ENCODE measurements at regions not wholly inside any gene's neighbourhood (a gene's known extent, or its start where the extent isn't known, plus 50 kb on each side); places are given as distances from the start of the nearest gene placed in this dataset.

DNA sequence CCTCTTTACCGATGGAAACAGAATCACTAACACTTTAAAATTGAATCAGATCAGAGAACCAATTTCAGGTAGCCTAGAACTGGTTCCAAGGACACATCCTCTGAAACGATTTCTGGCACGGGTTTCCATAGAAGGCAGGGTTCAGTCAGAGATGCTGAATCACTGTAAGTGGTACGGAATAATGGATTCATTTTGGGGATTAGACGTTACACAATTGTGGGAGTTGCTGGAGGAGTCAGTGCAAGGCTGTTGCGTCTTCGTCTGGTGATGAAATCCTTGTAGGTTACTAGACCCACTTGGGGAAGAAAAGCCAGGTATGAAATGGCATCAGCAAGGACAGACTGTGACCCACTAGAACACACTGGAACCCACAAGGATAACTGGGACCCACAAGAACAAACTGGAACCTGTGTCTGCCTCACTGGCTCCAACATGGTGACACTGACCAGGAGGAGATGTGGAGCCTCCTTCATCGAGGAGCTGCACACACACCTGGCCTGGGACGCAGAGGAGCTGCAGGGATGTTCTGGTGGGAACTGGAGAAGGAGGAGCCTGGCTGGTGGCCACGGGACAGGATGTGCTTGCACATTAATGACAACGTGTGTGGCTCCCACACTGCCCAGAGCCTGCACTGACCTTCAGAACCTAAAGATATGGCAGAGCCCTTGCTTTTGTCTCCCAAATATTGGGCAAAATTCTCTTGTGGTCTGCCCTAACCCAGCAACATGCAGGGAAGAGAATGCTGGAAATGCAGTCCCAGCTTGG lies 105.1 kb downstream of the TRAPPC11 start:
- no peak for DNase-seq

DNA sequence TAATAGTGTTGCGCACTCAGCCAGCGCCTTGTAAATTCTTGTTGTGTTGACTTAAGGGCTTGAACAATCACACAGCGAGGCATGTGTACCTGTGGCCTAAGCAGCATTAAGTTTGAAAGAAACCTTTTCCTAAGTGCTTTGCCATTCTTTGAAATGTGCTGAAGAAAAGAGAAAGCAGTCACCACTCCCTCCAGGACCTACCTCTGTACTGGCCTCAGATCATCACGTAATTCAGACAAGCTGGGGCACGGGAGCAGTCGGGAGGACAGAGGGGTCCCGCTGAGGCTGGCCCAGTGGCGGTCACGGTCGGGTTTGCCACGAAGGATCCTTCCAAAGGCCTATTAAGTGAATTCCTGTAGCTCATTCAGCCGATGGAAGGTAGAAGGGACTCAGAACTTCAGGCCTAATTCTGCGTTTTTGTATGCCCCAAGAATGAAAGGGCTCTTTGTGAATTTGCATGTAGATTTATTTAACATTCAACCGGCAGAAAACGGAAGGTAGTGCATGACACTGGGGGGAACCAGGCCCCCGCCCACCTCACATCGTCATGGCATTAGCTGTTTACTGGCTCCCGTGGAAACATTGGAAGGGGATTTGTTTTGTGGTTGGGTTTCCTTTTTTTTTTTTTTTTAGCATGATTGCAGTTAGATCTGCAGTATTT lies 106.3 kb downstream of the TRAPPC11 start:
- DNase-seq, result no peak

DNA sequence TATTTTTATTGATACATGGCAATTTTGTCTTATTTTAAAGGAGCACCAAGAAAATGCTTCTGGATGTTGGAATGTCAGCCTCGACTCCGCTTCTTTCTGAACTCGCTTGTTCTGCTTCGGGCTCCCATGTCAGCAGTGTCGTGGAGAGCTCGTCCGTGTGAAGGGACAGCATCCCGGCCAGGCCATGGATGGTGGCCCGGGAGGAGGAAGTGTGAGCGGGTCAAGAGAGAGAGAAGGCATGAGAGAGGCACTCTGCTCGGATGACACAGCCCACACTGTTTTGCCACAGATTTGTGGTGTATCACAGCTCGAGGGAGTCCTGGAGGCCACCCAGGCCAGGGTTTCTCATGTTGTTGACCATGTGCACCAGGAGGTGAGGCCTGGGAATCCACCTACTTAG lies 107.0 kb downstream of the TRAPPC11 start:
- DNase-seq, result no peak

DNA sequence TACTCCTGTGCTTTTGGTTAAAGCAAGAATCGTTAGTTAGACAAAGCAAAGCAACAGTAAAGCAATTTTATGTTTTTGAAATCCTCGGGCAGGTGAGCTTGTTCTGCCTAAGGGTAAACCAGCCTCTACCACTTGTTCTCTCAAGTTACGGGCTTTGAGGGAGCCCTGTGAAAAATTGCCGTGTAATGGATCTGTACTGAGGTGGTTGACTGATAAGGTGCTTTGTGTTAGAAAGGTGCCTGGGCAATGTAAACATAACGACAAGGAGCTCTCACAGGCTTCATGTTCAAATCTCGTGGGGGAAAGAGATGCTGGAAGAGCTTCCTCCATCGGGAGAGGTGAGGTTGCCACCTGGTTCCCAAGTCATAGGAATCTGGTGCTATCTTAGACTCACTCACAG lies 111.8 kb downstream of the TRAPPC11 start:
- DNase-seq, result no peak

DNA sequence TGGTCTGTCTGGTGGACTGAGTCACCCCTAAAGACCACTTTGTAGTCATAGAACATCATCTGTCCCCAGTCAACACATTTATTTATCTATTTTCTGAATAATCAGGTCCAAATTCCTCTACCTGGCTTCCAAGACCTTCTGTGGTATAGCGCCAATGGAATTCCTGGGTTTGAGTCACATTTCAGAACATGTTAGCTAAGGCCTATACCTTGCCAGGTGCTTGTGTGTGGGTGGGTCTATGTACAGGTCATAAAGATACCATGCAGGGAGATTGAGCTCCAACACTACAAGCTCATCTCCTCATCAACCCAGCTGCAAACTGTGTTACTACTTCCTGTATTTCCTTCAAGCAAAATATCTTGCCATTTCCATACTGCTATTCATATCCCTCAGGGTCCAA lies 113.3 kb downstream of the TRAPPC11 start:
- no peak for DNase-seq

DNA sequence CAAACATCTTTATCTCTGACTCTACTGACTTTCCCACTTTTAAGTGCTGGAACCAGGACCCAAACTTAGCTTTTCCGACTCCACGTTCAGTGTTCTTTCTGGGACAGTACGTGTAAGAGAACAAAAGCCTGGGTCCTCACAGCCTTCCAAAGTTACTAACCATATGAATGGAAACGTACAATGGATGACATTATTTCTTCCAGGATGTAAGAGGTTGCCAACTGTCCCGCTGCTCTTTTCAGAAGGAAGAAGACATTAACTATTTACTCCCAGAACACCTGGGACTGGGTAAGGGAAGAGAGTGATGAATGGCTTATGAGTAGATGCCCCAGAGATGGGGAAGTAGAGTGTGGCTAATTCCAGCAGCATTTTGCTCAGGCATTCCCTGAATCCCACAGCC lies 114.7 kb downstream of the TRAPPC11 start:
- no peak for DNase-seq

DNA sequence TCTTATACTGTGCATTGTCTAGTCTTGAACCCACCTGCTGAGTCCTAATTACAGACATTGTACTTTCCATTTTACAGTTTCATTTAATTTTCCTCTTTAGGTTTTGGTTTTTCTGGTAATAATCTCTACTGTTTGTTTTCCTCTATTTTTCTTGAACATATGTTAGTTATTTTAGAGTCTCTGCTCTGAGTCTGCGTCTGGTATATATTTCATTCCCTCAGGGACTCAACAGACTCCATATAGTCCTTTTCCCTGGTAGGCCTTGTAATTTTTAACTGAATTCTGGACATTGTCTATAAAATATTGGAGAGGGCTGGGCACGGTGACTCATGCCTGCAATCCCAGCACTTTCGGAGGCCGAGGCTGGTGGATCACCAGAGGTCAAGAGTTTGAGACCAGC lies 121.8 kb upstream of the STOX2 start:
- no peak for DNase-seq

DNA sequence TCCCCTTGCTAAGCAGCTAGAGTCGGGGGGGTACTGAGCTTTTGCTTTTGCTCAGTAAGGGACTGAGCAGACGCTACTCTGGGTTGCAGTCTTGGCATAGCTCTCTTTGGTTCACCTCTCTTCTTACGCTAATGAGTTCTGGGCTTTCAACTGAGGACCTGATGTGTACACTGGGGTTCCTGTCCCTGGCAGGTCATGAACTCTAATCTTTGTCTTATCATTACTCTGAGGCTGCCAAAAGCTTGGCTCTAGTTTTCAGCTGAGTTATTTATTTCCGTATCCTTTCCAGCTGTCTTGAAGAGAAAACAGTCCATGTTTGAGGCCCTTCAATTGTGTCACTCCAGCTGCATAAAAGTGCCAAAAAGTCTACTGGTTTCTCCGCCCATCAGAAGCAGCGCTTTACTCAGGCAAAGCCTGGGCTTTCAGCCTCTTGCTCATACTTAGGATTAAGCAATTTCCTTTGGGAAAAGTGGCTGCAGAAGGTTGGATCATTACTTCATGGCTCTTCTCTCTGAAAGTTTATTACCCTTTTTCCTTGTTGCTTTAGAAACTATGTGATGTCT lies 121.0 kb upstream of the STOX2 start:
- no peak for DNase-seq

DNA sequence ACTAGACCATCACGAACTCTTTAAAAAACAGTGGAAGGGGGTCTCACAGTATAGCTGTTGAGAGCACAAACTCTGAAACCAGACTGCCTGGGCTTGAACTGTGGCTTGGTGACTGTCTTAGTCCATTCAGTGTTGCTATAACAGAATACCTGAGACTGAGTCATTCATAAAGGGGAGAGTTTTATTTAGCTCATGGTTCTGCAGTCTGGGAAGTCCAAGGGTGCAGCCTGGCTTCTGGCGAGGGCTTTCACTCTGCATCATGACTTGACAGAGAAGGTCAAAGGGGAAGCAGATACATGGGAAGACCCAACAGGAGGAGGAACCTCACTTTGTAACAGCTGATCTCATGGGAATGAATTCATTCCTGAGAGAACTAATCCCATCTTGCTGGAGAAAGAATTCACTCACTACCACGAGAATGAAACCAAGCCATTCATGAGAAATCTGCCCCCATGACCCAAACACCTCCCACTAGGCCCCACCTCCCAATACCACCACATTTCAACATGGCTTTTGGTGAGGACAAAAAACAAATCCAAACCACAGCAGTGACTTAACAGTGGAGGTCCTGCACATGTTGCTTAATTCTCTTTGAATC lies 116.7 kb upstream of the STOX2 start:
- DNase-seq, result no peak

DNA sequence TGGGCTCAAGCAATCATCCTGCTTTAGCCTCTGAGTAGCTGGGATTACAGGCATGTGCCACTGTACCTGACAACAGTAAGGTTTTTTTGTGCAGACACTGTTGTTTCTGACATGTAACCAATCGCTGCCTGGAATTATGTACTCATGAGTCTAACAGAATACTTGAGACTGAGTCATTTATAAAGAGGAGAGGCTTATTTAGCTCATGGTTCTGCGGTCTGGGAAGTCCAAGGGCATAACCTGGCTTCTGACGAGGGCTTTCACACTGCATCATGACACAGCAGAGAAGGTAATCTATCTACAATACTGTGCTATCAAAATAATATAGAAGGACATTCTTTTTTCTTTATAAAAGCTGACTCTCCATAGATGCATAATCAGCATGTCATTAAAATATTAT lies 115.5 kb upstream of the STOX2 start:
- DNase-seq, result no peak

DNA sequence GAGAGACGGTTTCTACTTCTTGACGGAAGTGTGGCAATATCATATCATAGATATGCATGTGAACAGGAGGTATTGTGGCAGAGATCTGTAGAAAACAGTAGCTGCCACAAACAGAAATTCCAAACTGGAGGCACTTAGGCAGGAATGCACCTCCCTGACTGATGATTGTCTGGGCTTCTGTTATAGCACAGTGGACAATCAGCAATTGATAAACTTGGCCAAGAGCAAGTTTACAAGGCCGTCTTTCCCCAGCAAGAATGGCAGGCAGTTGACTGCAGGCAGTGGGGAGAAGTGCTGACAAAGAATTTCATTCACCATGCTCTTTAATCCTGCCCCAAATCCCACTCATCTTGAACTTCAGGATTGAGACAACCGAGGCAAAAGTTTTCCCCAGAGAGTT lies 114.4 kb upstream of the STOX2 start:
- DNase-seq, result no peak

DNA sequence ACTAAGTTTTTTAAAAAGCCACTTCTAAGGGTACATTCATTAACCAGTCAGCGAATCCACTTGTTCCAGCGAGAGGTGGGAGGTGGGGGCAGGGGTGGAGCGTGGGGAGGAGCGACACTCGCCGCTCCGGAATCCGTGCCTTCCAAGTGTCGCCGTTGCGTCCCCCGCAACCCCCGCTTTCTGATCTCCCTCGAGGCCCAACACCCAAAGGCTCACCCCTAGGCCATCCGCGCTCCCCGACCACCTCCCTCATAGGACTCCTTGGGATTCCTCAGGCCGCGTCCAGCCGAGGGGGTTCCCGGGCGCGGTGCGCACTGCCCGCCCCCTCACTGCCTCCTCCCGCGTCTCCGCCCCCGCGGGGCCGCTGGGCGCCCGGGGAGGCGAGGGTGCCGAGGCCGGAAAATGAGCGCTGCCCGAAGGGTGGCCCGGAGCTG lies 108.1 kb upstream of the STOX2 start:
- DNase-seq, result peak in 2 of 58 donors; percentile 11 to 30

DNA sequence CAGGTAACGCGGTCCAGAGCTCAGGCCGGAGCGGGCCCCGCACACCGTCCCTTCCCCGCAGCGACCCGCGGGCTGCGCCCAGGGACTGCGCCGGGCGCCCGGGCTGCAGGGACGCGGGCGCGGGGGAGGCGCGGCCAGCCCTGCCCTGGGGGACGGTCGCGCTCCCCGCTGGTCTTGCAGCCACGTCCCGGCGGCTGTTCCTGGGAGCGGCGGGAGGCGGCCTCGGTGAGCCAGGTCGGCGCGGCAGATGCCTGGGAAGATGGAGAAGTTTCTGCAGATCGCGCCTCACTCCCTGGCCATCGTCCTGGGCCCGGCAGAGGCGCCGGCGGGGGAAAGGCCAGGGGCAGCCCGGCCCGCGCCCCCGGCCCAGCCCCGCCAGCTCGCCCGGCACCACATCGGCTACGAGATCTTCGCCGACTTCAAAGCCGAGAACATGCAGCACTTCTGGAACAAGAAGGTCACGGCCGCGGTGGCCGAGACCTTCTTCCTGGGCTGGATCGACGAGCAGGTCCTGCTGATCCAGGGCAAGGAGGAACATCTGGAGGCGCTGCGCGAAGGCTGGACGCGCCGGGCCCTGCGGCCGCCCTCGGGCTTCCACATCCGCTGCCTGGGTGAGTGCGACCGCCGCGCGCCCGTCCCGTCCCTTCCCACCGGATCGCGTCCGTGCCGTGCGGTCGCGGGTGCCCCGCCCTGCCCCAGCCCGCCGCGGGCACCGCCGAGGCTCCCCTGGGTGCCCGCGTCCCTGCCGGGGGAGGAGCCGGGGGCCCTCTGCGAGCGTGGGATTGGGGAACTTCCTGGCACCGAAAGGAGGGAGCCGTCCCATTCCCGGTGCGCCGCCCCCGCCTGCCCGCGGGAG lies 107.4 kb upstream of the STOX2 start:
- DNase-seq, result no peak

DNA sequence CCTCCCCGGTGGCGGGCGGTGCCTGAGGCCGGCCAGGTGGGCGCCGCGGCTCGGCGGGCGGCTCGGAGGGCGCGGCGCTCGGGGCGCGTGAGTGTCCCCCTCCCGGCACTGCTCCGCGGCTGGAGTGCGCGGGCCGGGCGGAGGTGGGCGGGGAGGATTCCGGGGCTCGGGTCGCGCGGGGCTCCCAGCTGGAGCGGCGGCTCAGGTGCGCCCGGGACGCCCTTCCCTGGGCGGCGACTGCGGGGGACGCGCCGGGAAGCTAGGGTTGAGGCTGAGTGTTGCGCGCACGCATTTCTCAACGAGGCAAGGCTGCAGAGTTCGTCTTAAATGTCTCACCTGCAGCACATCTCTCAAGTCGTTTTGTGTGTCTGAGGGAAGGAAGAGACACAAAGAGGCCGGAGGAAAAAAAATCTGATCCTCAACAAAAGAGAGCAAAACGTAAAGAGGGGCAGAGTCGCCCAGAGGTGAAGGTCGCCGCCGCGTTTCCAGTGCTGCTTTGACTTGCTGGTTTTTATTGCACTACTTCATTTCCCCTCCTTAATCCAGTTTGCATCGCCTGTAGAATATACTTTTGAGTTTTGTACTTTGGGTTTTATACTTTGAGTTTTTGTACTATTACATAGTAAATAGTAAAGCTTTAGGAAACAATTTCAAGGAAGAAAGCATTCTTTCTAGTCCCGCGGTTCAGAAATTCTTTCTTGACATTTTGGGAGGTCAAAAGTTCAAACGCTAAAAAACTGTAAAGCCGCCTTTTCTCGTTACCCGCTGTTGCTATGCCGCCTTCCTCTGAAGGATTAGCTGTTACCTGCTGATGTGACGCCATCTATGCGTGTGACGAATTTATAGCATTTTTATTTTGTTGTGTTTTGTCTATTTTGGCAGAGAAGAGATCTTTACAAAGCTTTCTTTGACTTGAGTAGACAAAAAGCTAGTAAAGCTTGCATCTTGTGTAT lies 106.5 kb upstream of the STOX2 start:
- peak in 1 of 58 donors; percentile 13 for DNase-seq

DNA sequence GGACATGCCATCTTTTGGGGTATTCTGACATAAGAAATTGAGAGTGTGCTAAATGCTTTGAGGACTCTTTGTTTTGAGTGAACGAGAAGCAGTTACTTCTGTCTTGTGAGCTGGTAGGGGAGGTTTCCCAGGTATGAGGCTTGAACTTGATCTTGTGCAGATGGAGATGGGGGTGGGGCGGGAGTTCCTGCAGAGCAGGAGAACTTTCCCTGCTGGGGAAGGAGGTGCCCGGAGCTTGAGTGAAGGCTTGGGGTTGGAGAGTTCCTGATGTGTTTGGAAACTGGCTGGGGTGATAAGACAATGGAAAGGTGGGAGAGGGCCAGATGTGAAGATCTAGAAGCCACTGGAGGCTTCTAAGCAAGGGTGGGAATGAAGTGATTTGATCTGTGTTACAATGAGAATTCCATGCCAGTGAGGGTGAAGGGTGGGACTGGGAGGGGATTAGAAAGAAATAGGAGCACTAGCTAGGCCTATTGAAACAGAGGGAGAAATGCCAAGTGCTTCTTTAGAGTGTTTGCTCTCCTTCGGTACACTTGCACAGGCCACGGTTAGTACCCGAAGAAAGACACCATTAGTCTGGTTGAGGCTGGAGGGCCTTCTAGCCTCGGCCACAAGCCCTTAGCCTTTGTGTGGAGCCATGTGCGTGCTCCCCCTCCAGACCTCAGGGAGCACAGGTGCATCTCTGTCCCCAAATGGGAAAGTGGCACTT lies 103.5 kb upstream of the STOX2 start:
- no peak for DNase-seq

DNA sequence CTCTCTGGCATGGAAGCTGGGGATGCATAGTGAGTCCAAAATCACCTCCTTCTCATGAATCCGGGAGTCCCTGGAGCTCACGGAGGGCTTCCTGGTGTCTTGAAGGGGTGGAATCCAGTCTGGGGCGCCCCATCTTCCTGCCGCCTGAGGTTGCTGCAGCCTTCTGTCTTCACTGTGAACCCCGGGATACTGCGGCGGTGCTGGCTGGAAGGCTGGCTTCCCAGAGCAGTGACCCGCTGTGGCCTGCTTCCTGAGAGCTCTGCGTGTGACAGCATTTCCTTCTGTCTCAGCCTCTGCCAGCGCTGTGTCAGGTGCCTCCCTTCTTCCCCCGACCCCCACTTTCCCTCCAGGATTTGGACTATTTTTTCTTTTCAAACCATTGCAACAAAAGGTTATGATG lies 98.8 kb upstream of the STOX2 start:
- no peak for DNase-seq

DNA sequence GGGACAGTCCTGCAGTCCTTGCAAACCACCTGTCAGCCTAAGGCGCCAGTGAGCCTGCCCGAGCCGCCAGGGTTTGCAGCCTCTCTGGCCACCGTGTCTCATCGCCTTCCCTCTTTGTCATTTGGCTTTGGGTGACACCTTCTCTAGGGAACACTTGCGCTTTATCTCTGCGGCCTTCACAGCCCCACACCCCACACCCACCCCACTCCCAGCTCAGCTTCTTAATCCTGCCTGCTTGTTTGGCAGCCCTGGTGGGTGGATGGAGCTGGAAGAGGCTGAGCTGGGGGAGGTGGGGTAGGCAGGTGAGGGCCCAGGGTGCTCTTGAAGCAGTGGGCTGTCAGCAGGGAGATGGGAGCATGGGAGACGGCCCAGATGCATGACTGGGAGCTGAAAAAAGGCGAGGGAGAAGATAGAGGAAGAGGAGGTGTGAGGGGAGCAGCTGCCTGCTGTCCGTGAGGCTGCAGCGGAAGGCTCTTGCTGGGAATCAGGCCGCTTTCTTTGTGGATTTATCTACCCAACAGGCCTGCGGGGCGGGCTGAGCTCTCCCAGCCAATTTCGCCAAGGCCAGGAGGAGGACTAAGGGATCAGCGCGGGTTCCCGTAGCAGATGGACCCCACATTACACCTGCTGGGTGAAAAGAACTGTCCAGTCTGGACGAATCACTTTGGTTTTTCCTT lies 97.5 kb upstream of the STOX2 start:
- DNase-seq, result no peak

DNA sequence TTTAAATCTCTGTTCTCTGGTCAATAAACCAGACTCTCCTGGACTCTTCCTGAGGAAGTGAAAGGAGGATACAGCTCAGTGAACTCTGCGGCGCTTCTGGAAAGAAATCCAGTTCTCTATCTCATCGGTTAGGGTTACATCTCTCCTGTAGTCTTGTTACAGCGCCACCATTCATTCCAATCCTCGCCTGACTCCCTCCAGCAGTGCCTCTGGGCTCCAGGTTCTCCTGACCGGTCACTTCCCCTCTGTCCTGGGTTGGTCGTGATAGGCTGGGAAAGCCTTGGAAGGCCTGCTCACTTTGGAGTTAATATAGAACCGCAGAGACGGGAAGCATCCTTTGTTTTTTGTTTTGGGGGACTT lies 97.0 kb upstream of the STOX2 start:
- no peak for DNase-seq

DNA sequence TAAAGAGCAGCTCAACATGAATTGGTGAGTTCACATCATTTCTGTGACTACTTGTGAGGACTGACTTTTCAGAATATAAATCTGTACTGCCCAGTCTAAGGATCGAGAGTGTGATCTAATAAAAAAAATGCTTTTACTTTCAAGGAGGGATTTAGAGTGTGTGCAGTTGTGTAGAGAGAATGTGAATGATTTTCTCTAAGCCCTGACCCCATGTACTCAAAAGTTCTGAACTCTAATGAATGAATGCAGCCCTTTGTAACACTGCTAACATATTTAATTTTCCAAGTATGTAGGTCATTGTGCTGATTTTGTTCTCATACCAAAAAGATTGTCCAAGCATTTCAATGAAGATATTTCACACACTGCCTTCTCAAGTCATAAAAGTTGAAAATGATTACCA lies 92.5 kb upstream of the STOX2 start:
- DNase-seq, result no peak
